Thyroid gland (tissue), 4 donors: ENCODE measurements at regions not wholly inside any gene's neighbourhood (a gene's known extent, or its start where the extent isn't known, plus 50 kb on each side); places are given as distances from the start of the nearest gene placed in this dataset.

ENCODE experiments used
- DNase-seq, 2 donors: peaks; one replicate each; pipeline ENCODE4 v3.0.0-alpha.2; 2019
- H3K27ac ChIP-seq, 3 donors: fragments of 200-600 bp; sonication (generic); 1 replicate in 2 of 3; 2 replicates in 1 of 3; pipeline ENCODE4 v1.5.1; 2016 to 2019; ENCODE audit warnings: mild to moderate bottlenecking in 1 of 3, moderate library complexity in 1 of 3
- H3K27me3 ChIP-seq: fragments of 200-600 bp; sonication (generic); one replicate; pipeline ENCODE4 v1.5.1; 2019
- H3K36me3 ChIP-seq, 2 donors: fragments of 200-600 bp; sonication (generic); one replicate each; pipeline ENCODE4 v1.5.1; 2016 to 2019
- H3K4me1 ChIP-seq, 2 donors: fragments of 200-600 bp; sonication (generic); one replicate each; pipeline ENCODE4 v1.5.1; 2017 to 2019
- H3K4me3 ChIP-seq, 3 donors: fragments of 200-600 bp; sonication (generic); replicated peaks in 1 of 3; 1 replicate in 2 of 3; 2 replicates in 1 of 3; pipeline ENCODE4 v1.5.1; 2016; ENCODE audit warnings: mild to moderate bottlenecking in 1 of 3
- H3K9me3 ChIP-seq: fragments of 200-600 bp; sonication (generic); one replicate; pipeline ENCODE4 v1.5.1; 2017
- POLR2A ChIP-seq, 2 donors: fragments of 450-650 bp; IDR thresholded peaks; one replicate each; pipeline ENCODE4 v1.6.1; 2017; ENCODE audit warnings: antibody characterized with exemption in 2 of 2, mild to moderate bottlenecking in 2 of 2, moderate library complexity in 1 of 2
- WGBS, 2 donors: methylation state at CpG; one replicate each; pipeline ENCODE4 v1.1.5; 2017; 5-methylcytosine and 5-hydroxymethylcytosine counted together
- intact Hi-C: fragments of 100-400 bp; cut with DNase I; formaldehyde crosslinking; loops from one replicate; pipeline ENCODE4 v1.15.1; 2023
- TF ChIP-seq, protein P1 (sequence below), 6 experiments: fragments of 200-600 bp in 3 of 6; fragments of 450-650 bp in 3 of 6; sonication (generic) in 3 of 6; IDR thresholded peaks; one replicate each; pipeline ENCODE4 v1.5.1; 2016 to 2019; ENCODE audit warnings: antibody characterized with exemption in 6 of 6, mild to moderate bottlenecking in 2 of 6, inconsistent platforms in 1 of 6, moderate library complexity in 1 of 6

DNA sequence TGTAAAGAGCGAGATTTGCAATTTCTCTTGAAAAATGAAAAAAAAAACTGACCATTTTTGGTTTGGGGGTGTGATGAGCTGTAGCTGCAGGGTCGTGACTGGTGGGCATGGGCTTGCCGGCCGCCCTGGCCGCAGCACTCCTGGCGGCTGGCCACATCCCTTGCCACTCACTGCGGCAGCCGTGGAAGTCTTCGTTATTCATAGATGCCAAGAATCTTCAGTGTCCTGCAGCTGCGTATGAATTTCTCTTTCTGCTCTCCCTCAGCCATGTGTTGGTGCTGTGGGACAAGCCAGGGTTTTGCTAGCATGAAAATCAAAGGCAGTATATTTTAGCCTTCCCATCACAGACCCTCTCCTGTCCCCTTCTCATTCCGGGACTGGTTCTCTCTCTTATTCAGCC, 151.7 kb upstream of the TSHZ3 start:
- Histone ChIP-seq H3K36me3 (no peaks in the 10 kb centered on the region), H3K27ac (no peak overlapping the region), H3K4me3 (no peak overlapping the region), H3K4me1 (no peaks in the 10 kb centered on the region), H3K27me3 (no peaks in the 10 kb centered on the region), H3K9me3 (no peaks in the 10 kb centered on the region)
- no peak for DNase-seq
- TF ChIP-seq, protein P1, sequence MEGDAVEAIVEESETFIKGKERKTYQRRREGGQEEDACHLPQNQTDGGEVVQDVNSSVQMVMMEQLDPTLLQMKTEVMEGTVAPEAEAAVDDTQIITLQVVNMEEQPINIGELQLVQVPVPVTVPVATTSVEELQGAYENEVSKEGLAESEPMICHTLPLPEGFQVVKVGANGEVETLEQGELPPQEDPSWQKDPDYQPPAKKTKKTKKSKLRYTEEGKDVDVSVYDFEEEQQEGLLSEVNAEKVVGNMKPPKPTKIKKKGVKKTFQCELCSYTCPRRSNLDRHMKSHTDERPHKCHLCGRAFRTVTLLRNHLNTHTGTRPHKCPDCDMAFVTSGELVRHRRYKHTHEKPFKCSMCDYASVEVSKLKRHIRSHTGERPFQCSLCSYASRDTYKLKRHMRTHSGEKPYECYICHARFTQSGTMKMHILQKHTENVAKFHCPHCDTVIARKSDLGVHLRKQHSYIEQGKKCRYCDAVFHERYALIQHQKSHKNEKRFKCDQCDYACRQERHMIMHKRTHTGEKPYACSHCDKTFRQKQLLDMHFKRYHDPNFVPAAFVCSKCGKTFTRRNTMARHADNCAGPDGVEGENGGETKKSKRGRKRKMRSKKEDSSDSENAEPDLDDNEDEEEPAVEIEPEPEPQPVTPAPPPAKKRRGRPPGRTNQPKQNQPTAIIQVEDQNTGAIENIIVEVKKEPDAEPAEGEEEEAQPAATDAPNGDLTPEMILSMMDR (IDR thresholded peaks at IDR 0.05), result no peak
- no peak for TF ChIP-seq POLR2A (IDR thresholded peaks at IDR 0.05)
- WGBS, 2 donors, result 94 to 95% methylated on average over 11 of the region's 11 CpGs
- intact Hi-C loops, result no loop called here

DNA sequence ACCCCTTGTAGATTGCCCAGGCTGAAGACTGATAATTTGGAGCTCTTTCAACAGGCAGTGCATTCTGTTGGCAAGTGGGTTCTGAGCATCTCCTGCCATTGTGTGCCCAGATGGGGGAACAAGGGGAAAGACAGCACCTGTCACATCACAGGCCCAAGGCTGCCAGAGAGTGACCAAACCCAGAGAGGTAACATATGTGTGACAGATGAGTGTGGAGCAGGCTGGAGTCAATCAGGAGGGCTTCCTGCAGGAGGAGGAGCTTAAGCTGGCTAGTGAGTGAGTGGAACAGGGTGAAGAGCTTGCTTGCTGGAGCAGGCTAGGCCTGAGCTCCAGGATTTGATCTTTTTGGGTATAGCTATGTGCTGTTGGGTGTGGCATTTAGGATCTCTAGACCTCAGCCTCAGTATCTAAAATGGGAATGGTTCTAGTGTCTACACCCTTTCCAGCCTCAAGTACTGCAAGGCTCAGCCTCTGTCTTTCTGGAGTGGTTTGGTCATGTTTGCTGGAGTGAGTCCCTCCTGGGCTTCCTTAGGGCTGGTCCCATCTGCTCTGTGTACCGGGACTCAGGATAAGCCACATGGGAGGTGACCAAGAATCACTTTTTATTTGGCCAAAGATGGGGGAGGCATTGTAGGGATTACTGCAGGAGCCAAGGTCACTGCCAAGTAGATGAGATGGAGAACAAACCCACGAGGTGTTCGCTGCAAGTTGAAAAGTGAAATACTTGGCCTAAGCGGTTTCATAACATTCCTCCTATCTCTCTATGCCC, 152.4 kb upstream of the TSHZ3 start:
- Histone ChIP-seq H3K27me3 (no peaks in the 10 kb centered on the region), H3K9me3 (no peaks in the 10 kb centered on the region), H3K36me3 (no peaks in the 10 kb centered on the region), H3K27ac (no peak overlapping the region), H3K4me3 (no peak overlapping the region), H3K4me1 (no peaks in the 10 kb centered on the region)
- intact Hi-C loops, result no loop called here
- DNase-seq, result no peak
- TF ChIP-seq POLR2A (IDR thresholded peaks at IDR 0.05), result no peak
- TF ChIP-seq, protein P1 (IDR thresholded peaks at IDR 0.05), result no peak
- WGBS, 2 donors, result 87 to 91% methylated on average over 4 of the region's 4 CpGs

DNA sequence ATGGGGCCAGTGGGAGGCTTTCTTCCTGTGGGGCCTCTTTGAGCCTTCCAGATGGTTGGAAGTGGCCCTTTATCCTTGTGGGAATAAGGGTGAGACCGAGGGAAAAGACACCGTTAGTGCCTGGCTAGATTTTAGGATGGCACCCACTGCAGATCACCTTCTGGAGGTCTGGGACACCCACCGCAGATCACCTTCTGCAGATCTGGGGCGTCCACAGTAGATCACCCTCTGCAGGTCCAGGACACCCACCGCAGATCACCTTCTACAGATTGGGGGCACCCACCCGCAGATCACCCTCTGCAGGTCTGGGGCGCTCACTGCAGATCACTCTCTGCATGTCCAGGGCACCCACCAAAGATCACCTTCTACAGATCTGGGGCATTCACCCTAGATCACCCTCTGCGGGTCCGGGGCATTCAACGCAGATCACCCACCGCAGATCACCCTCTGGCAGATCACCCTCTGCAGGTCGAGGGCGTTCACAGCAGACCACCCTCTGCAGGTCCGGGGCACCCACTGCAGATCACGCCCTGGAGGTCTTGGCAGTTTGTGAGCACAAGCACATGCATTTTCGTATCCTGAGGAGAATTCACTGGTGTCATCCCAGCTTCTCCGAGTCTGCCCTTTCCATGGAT, 153.4 kb upstream of the TSHZ3 start:
- Histone ChIP-seq H3K27ac (no peak overlapping the region), H3K4me1 (no peaks in the 10 kb centered on the region), H3K4me3 (no peak overlapping the region), H3K27me3 (no peaks in the 10 kb centered on the region), H3K9me3 (no peaks in the 10 kb centered on the region), H3K36me3 (no peaks in the 10 kb centered on the region)
- no peak for DNase-seq
- TF ChIP-seq POLR2A (IDR thresholded peaks at IDR 0.05), result no peak
- TF ChIP-seq, protein P1 (IDR thresholded peaks at IDR 0.05), result no peak
- intact Hi-C loops, result no loop called here
- 90 to 93% methylated on average over 15 to 16 of the region's 17 CpGs for WGBS, 2 donors

DNA sequence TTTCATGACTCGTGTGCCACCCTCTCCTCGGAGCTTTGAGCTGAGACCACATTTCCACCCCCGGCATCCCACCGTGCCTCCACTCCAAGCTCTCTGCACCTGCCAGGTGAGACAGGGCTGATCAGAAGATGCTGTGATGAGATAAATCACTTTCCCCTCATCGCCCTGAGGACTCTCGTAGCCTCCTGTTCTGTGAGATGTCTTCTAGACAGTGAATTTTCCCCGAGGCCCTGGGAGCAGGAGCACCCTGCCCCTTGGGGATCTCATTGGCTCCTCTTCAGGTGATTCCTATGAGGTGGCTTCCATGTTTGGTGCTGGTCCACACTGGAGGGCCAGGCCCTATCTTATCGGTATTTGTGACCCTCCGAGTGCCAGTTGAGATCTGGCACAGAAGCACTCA, 154.0 kb upstream of the TSHZ3 start:
- Histone ChIP-seq H3K36me3 (no peaks in the 10 kb centered on the region), H3K4me1 (no peaks in the 10 kb centered on the region), H3K27ac (no peak overlapping the region), H3K27me3 (no peaks in the 10 kb centered on the region), H3K9me3 (no peaks in the 10 kb centered on the region), H3K4me3 (no peak overlapping the region)
- intact Hi-C loops, result no loop called here
- DNase-seq, result no peak
- WGBS, 2 donors, result 87 to 93% methylated on average over 7 to 9 of the region's 9 CpGs
- TF ChIP-seq POLR2A (IDR thresholded peaks at IDR 0.05), result no peak
- TF ChIP-seq, protein P1 (IDR thresholded peaks at IDR 0.05), result no peak

- no peaks in the 10 kb centered on the region for H3K9me3 ChIP-seq
- no peak for DNase-seq
- intact Hi-C loops, result no loop called here
- no peak for TF ChIP-seq POLR2A (IDR thresholded peaks at IDR 0.05)
- TF ChIP-seq, protein P1 (IDR thresholded peaks at IDR 0.05), result no peak
- H3K4me1 ChIP-seq, result no peaks in the 10 kb centered on the region
- no peak overlapping the region for H3K27ac ChIP-seq
- H3K4me3 ChIP-seq, result no peak overlapping the region
- 67 to 90% methylated on average over 1 to 2 of the region's 2 CpGs for WGBS, 2 donors
- no peaks in the 10 kb centered on the region for H3K36me3 ChIP-seq
- H3K27me3 ChIP-seq, result no peaks in the 10 kb centered on the region
These were observed 155.0 kb upstream of the TSHZ3 start for GRCh38 chr19:31504221-31504620.
